PFSK-1 (cell line): ENCODE measurements at regions not wholly inside any gene's neighbourhood (a gene's known extent, or its start where the extent isn't known, plus 50 kb on each side); places are given as distances from the start of the nearest gene placed in this dataset.

Source experiments
- POLR2AphosphoS5 ChIP-seq: IDR thresholded peaks from 2 replicates; pipeline ENCODE4 v1.6.1; 2012; ENCODE audit warnings: low read depth, mild to moderate bottlenecking, control low read depth, low read length, moderate library complexity
- TAF1 ChIP-seq: IDR thresholded peaks from 2 replicates; pipeline ENCODE4 v1.6.1; 2012; ENCODE audit warnings: low read length, control low read depth, borderline replicate concordance; ENCODE audit not compliant: insufficient read depth

DNA sequence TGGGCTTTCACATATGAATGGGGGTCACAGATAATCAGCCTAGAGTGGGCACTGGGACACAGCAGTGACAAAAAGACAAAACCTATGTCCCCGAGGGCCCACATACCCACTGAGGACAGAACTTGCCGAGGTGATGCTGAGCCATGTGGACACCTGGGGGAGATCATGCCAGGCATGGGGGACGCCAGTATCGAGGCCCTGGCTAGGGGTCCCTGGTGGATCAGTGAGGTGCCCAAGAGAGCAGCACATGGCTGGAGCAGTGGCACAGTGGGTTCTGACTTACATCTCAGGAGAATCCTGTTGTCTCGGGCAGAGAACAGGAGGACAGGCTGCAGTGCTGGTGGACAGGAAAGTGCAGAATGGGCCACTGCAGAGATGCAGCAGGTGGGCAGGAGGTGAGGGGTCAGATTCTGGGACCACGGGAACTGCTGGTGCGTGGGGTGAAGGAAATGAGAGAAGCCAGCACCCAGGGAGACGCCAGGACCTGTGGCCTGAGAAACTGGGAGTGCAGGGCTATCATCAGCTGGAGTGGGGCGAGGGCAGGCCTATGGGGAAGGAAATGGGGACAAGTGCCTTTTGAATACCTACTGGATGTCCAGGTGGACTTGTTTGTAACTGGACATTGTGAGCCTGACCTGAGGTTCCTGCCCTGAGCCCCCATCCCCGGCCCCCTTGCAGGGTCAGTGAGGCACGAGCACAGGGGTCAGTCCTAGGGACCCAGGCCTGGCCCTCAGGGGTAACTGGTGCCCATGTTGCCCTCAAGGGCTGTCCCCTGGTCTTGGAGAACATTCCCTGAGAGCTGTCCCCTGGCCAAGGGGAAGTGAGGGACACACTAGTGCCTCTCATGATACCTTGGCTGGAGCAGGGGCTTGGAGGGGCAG lies 91.2 kb upstream of the RET start:
- no peak for TF ChIP-seq POLR2AphosphoS5
- no peak for TF ChIP-seq TAF1
